Activated CD4-positive, alpha-beta T cell treated with anti-CD3 and anti-CD28 coated beads for 48 hours (primary cell): ENCODE measurements at regions not wholly inside any gene's neighbourhood (a gene's known extent, or its start where the extent isn't known, plus 50 kb on each side); places are given as distances from the start of the nearest gene placed in this dataset.

Experiments
- DNase-seq: peaks from one replicate; pipeline ENCODE4 v3.0.0-alpha.2; 2020

- no peak for DNase-seq
Observed at GRCh38 chr13:105965910-105966309, 569.6 kb downstream of the EFNB2 start.

GRCh38 chr13:105962080-105962479 is 573.4 kb downstream of the EFNB2 start:
- DNase-seq, result no peak

- DNase-seq, result no peak
Observed at GRCh38 chr13:105961438-105961837, 574.0 kb downstream of the EFNB2 start.

- no peak for DNase-seq
Observed at GRCh38 chr13:105960326-105960725, 575.1 kb downstream of the EFNB2 start.

- no peak for DNase-seq
Observed at GRCh38 chr13:105959876-105960275, 575.6 kb downstream of the EFNB2 start.

GRCh38 chr13:105957769-105958438 is 577.6 kb downstream of the EFNB2 start:
- DNase-seq, result no peak

- no peak for DNase-seq
Observed at GRCh38 chr13:105956921-105957320, 578.5 kb downstream of the EFNB2 start.

GRCh38 chr13:105952973-105953290 is 582.5 kb downstream of the EFNB2 start:
- DNase-seq, result no peak

- no peak for DNase-seq
Observed at GRCh38 chr13:105952233-105952972, 583.1 kb downstream of the EFNB2 start.

- no peak for DNase-seq
Observed at GRCh38 chr13:105948143-105948542, 587.3 kb downstream of the EFNB2 start.

GRCh38 chr13:105940882-105941281 is 594.6 kb downstream of the EFNB2 start:
- no peak for DNase-seq

GRCh38 chr13:105937451-105937850 is 598.0 kb downstream of the EFNB2 start:
- DNase-seq, result no peak

GRCh38 chr13:105936816-105937215 is 598.6 kb downstream of the EFNB2 start:
- no peak for DNase-seq

- no peak for DNase-seq
Observed at GRCh38 chr13:105929505-105929904, 606.0 kb downstream of the EFNB2 start.

- no peak for DNase-seq
Observed at GRCh38 chr13:105928901-105929300, 606.6 kb downstream of the EFNB2 start.

- no peak for DNase-seq
Observed at GRCh38 chr13:105928048-105928447, 607.4 kb downstream of the EFNB2 start.

- no peak for DNase-seq
Observed at GRCh38 chr13:105925496-105925895, 610.0 kb downstream of the EFNB2 start.

- DNase-seq, result no peak
Observed at GRCh38 chr13:105921711-105922110, 613.8 kb downstream of the EFNB2 start.

- no peak for DNase-seq
Observed at GRCh38 chr13:105920370-105920769, 615.1 kb downstream of the EFNB2 start.

- no peak for DNase-seq
Observed at GRCh38 chr13:105918842-105919741, 616.4 kb downstream of the EFNB2 start.

- no peak for DNase-seq
Observed at GRCh38 chr13:105915146-105915850, 620.2 kb downstream of the EFNB2 start.

GRCh38 chr13:105914291-105915036 is 621.0 kb downstream of the EFNB2 start:
- no peak for DNase-seq
